ENCODE measurements at regions not wholly inside any gene's neighbourhood (a gene's known extent, or its start where the extent isn't known, plus 50 kb on each side); places are given as distances from the start of the nearest gene placed in this dataset.

GRCh38 chr2:57407772-57408201, 638.8 kb upstream of the VRK2 start:
- TF ChIP-seq FOSL2 (IDR thresholded peaks at IDR 0.05; ENCODE audit: borderline replicate concordance, low read depth) (no peak), POLR2AphosphoS5 (IDR thresholded peaks at IDR 0.05; ENCODE audit: low read depth, low read length) (no peak), PBX3 (IDR thresholded peaks at IDR 0.05) (no peak), EZH2phosphoT487 (IDR thresholded peaks at IDR 0.05; ENCODE audit: borderline replicate concordance, low read depth) (no peak), ELF1 (IDR thresholded peaks at IDR 0.05) (no peak), EP300 (IDR thresholded peaks at IDR 0.05; ENCODE audit: borderline replicate concordance in 1 of 2, low read depth in 1 of 2, low read length in 1 of 2) (no peak), TEAD4 (IDR thresholded peaks at IDR 0.05; ENCODE audit: borderline replicate concordance, insufficient read depth) (no peak)
- TF ChIP-seq, protein P1, sequence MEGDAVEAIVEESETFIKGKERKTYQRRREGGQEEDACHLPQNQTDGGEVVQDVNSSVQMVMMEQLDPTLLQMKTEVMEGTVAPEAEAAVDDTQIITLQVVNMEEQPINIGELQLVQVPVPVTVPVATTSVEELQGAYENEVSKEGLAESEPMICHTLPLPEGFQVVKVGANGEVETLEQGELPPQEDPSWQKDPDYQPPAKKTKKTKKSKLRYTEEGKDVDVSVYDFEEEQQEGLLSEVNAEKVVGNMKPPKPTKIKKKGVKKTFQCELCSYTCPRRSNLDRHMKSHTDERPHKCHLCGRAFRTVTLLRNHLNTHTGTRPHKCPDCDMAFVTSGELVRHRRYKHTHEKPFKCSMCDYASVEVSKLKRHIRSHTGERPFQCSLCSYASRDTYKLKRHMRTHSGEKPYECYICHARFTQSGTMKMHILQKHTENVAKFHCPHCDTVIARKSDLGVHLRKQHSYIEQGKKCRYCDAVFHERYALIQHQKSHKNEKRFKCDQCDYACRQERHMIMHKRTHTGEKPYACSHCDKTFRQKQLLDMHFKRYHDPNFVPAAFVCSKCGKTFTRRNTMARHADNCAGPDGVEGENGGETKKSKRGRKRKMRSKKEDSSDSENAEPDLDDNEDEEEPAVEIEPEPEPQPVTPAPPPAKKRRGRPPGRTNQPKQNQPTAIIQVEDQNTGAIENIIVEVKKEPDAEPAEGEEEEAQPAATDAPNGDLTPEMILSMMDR (IDR thresholded peaks at IDR 0.05), result no peak
